ENCODE measurements at regions not wholly inside any gene's neighbourhood (a gene's known extent, or its start where the extent isn't known, plus 50 kb on each side); places are given as distances from the start of the nearest gene placed in this dataset.

DNA sequence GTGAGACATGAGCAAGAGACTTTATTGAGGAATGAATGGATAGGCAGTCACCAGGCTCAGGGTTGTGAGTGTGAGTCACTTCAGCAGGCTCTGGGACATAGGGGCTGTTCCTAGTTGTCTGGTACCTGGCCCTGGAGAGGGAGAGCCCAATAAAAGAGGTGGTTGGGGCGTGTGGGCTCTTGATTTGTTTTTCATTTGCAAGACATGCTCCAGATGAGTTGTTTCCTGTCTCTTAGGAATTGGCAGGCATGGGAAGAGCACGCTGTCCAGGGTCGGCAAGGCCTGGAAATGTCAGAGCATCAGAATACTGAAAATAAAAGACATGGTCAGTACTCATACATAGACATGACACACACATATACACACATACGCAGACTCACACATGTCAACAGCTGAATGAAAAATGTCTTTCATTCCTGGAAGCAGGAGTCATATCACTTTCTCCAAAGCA is 166.3 kb upstream of the SULF2 start:
- TF ChIP-seq, protein P1, sequence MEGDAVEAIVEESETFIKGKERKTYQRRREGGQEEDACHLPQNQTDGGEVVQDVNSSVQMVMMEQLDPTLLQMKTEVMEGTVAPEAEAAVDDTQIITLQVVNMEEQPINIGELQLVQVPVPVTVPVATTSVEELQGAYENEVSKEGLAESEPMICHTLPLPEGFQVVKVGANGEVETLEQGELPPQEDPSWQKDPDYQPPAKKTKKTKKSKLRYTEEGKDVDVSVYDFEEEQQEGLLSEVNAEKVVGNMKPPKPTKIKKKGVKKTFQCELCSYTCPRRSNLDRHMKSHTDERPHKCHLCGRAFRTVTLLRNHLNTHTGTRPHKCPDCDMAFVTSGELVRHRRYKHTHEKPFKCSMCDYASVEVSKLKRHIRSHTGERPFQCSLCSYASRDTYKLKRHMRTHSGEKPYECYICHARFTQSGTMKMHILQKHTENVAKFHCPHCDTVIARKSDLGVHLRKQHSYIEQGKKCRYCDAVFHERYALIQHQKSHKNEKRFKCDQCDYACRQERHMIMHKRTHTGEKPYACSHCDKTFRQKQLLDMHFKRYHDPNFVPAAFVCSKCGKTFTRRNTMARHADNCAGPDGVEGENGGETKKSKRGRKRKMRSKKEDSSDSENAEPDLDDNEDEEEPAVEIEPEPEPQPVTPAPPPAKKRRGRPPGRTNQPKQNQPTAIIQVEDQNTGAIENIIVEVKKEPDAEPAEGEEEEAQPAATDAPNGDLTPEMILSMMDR (conservative IDR thresholded peaks at IDR 0.05; ENCODE audit: low read length), result no peak
- no peak for TF ChIP-seq EZH2phosphoT487 (IDR thresholded peaks at IDR 0.05; ENCODE audit: borderline replicate concordance)
